Islet of Langerhans (tissue), 1 donor: ENCODE measurements at regions not wholly inside any gene's neighbourhood (a gene's known extent, or its start where the extent isn't known, plus 50 kb on each side); places are given as distances from the start of the nearest gene placed in this dataset.

ENCODE experiments used
- FAIRE-seq: peaks from one replicate; lab custom pipeline; 2011; peaks lifted over from hg19 to GRCh38; lab: Jason Lieb, UNC

- no peak for FAIRE-seq
Observed at GRCh38 chr11:91239359-91239758, 985.3 kb upstream of the FAT3 start.

GRCh38 chr11:91231226-91231625, 993.4 kb upstream of the FAT3 start:
- FAIRE-seq = no peak

GRCh38 chr11:91230647-91231046, 994.0 kb upstream of the FAT3 start:
- no peak for FAIRE-seq

- no peak for FAIRE-seq
Observed at GRCh38 chr11:91222830-91223229, 1000.0 kb upstream of the CHORDC1 start.

GRCh38 chr11:91220476-91221202, 997.8 kb upstream of the CHORDC1 start:
- FAIRE-seq = no peak

- FAIRE-seq = no peak
Observed at GRCh38 chr11:91219535-91219934, 996.7 kb upstream of the CHORDC1 start.

GRCh38 chr11:91209751-91210150, 986.9 kb upstream of the CHORDC1 start:
- FAIRE-seq = peak; percentile 56

GRCh38 chr11:91209306-91209705, 986.5 kb upstream of the CHORDC1 start:
- no peak for FAIRE-seq

GRCh38 chr11:91199866-91200265, 977.0 kb upstream of the CHORDC1 start:
- FAIRE-seq = no peak

GRCh38 chr11:91194546-91194945, 971.7 kb upstream of the CHORDC1 start:
- no peak for FAIRE-seq

- no peak for FAIRE-seq
Observed at GRCh38 chr11:91188484-91188883, 965.6 kb upstream of the CHORDC1 start.

GRCh38 chr11:91187314-91187713, 964.5 kb upstream of the CHORDC1 start:
- no peak for FAIRE-seq

- FAIRE-seq = no peak
Observed at GRCh38 chr11:91178366-91178765, 955.5 kb upstream of the CHORDC1 start.

GRCh38 chr11:91174734-91175133, 951.9 kb upstream of the CHORDC1 start:
- no peak for FAIRE-seq

- no peak for FAIRE-seq
Observed at GRCh38 chr11:91174193-91174592, 951.3 kb upstream of the CHORDC1 start.

- FAIRE-seq = no peak
Observed at GRCh38 chr11:91173701-91174100, 950.9 kb upstream of the CHORDC1 start.

GRCh38 chr11:91170711-91171110, 947.9 kb upstream of the CHORDC1 start:
- no peak for FAIRE-seq

- FAIRE-seq = no peak
Observed at GRCh38 chr11:91164452-91164822, 941.6 kb upstream of the CHORDC1 start.

- FAIRE-seq = no peak
Observed at GRCh38 chr11:91163619-91164451, 941.0 kb upstream of the CHORDC1 start.

- no peak for FAIRE-seq
Observed at GRCh38 chr11:91160661-91161060, 937.8 kb upstream of the CHORDC1 start.

GRCh38 chr11:91158891-91159537, 936.2 kb upstream of the CHORDC1 start:
- no peak for FAIRE-seq

GRCh38 chr11:91158297-91158696, 935.4 kb upstream of the CHORDC1 start:
- FAIRE-seq = no peak

- no peak for FAIRE-seq
Observed at GRCh38 chr11:91156041-91156440, 933.2 kb upstream of the CHORDC1 start.
